RWPE1 (cell line): ENCODE measurements at regions not wholly inside any gene's neighbourhood (a gene's known extent, or its start where the extent isn't known, plus 50 kb on each side); places are given as distances from the start of the nearest gene placed in this dataset.
"Not testable (repeated sequence)": the region's sequence is repeated elsewhere in the genome, so short reads cannot be mapped to it uniquely, and the experiment has no call there.

Source experiments
- CTCF ChIA-PET: fragments of 350-600 bp; sonication (Branson Sonifier 250); formaldehyde crosslinking; extraction: SDS; loops from one replicate; lab custom pipeline; 2021; lab: Yijun Ruan, JAX
- POLR2A ChIA-PET: fragments of 400-600 bp; formaldehyde crosslinking; extraction: SDS; loops from one replicate; lab custom pipeline; 2020; ENCODE audit warnings: antibody characterized with exemption; ENCODE audit not compliant: low non-redundant PET; lab: Yijun Ruan, JAX
- DNase-seq: peaks from one replicate; pipeline ENCODE4 v3.0.0; 2012; ENCODE audit warnings: low spot score
- H3K27ac ChIP-seq: fragments of 450-650 bp; 2 replicates; pipeline ENCODE4 v1.5.1; 2017
- TF ChIP-seq, protein P1 (sequence below): fragments of 450-650 bp; conservative IDR thresholded peaks from 2 replicates; pipeline ENCODE4 v1.5.1; 2017; ENCODE audit warnings: low read depth, mild to moderate bottlenecking

DNA sequence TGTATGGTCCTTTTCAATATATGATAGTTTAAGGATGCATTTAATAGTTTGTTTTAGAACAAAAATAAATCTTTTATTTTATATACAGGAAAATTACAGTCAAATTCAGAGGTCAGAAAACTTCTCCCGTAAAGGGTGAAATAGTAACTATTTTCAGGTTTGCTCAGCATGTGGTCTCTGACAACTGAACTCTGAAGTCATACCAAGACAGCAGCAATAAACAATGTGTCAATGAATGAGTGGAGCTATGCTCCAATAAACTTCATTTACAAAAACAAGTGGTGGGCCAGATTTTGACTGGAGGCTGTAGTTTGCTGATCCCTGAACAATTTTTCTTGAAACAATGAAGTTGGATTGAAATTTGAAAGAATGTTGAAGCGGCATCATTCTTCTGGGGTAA, 123.6 kb downstream of the ZNF248 start:
- no peak overlapping the region for H3K27ac ChIP-seq
- TF ChIP-seq, protein P1, sequence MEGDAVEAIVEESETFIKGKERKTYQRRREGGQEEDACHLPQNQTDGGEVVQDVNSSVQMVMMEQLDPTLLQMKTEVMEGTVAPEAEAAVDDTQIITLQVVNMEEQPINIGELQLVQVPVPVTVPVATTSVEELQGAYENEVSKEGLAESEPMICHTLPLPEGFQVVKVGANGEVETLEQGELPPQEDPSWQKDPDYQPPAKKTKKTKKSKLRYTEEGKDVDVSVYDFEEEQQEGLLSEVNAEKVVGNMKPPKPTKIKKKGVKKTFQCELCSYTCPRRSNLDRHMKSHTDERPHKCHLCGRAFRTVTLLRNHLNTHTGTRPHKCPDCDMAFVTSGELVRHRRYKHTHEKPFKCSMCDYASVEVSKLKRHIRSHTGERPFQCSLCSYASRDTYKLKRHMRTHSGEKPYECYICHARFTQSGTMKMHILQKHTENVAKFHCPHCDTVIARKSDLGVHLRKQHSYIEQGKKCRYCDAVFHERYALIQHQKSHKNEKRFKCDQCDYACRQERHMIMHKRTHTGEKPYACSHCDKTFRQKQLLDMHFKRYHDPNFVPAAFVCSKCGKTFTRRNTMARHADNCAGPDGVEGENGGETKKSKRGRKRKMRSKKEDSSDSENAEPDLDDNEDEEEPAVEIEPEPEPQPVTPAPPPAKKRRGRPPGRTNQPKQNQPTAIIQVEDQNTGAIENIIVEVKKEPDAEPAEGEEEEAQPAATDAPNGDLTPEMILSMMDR, result no peak
- no peak for DNase-seq
- ChIA-PET POLR2A (no interaction called here), CTCF (no interaction called here)

DNA sequence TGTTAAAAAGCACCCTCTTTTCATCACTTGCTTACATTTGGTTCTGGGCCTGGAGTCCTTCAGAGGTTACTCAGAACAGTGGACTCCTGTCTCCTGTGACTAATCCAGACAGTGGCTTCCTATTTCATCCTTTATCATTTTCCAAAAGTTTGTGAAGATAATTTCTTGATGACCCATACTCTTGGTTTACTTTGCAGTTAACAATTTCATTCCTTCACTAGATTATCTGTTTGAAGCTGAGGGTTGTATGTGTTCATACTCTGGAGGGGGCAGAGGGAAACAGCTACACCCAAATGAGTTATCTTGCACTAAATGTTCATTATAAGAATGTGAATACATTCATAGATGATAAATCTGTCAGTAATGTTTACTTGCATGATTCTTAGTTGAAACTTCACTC, 124.7 kb downstream of the ZNF248 start:
- DNase-seq, result no peak
- CTCF ChIA-PET, result interaction anchor here (0.7 kb wide), 1 partner anchor 471 kb away, joined by 3 read pairs; no protein-coding TSS in a partner anchor

DNA sequence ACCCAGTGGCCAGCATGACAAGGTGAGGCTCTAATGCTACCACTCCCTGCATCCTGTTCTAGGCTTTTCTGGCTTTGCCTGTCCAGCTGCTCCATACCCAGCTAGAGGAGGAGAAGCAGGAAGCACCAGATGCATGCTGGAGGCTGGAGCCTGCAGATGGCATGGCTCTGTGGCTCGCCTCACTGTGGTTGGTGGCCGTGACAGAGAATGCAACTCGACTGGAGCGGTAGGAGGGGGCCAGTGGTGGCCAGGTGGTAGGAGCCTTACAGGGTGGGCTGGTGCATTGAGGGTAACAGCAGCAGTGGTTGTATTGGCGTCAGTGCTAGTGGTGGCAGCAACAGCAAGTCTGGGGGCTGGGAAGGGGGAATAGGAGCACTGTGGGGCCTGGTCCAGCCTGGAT, 128.6 kb downstream of the ZNF248 start:
- no peak overlapping the region for H3K27ac ChIP-seq
- ChIA-PET CTCF (no interaction called here), POLR2A (no interaction called here)
- DNase-seq, result no peak
- TF ChIP-seq, protein P1, result no peak

More for the DNA sequence above, 124.7 kb downstream of the ZNF248 start:
- TF ChIP-seq, protein P1, result no peak
- POLR2A ChIA-PET, result no interaction called here
- H3K27ac ChIP-seq, result no peak overlapping the region

DNA sequence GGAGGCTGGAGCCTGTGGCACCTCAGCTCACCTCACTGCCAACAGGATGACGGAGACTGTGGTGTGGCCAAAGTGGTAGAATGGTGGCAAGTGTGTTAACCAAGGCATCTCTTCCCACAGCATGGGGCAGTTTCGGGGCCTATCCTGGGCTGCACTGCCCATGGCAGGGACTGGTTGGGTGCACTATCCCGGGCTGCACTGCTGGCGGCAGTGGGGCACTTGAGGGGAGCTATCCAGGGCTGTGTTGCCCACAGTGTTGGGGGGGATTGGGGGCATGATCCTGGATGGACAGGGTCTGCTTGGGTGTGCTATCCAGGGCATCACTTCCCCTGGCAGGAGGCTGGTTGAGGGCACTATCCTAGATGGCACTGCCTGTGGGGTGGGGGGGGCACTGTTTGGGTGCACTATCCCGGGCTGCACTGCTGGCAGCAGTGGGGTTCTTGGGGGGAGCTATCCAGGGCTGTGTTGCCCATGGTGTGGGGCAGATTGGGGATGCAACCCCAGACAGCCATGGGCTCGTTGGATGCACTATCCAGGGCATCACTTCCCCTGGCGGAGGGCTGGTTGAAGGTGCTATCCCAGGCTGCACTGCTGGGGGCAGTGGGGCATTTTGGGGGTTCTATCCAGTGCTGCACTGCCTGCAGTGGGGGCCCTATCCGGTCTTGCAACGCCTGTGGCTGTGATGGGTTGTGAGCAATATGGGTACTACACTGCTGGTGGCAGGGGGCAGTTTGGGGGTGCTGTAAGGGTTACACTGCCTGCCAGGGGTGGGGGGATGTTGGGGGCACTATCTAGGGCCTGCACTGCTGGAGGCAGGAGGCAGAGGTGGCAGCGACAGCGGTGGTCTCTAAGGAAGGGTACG, 129.7 kb downstream of the ZNF248 start:
- ChIA-PET POLR2A (no interaction called here), CTCF (interaction anchor here (0.5 kb wide), 1 partner anchor 95 kb away, joined by 5 read pairs; no protein-coding TSS in a partner anchor)
- no peak for DNase-seq
- no peak overlapping the region for H3K27ac ChIP-seq
- TF ChIP-seq, protein P1, result no peak

DNA sequence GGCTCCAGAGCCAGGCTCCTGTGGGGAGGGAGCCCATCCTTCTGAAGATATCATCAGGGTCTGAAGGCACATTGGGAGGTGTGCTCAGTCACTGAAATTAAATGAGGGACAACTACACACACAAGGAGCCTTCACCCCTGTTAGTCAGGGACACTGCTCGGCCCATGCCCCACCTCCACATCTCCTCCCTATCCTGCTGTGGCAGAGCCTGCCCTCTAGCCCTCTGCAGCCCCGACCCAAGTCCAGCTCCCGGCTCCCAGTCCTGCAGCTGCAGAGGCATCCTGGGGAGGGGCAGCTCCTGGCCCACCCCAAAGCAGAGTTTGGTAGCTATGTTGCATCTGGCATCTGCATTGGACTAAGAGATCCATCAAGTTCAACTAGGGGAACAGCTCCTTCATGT, 136.3 kb downstream of the ZNF248 start:
- ChIA-PET POLR2A (no interaction called here), CTCF (no interaction called here)
- TF ChIP-seq, protein P1, result no peak
- DNase-seq, result no peak
- no peak overlapping the region for H3K27ac ChIP-seq

DNA sequence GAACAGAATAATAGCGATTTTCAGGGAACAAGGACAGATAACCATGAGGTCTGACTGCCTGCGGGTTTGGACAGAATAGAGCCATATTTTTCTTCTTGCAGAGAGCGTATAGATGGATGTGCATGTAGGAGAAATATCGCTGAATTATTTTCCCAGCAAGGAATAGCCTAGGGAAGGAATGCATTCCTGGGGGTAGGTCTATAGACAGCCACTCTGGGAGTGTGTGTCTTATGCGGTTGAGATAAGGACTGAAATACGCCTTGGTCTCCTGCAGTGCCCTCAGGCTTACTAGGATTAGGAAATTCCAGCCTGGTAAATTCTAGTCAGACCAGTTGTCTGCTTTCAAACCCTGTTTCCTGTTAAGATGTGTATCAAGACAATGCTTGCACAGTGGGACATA, 139.3 kb downstream of the ZNF248 start:
- H3K27ac ChIP-seq, POLR2A ChIA-PET, CTCF ChIA-PET, DNase-seq: not testable (repeated sequence)

DNA sequence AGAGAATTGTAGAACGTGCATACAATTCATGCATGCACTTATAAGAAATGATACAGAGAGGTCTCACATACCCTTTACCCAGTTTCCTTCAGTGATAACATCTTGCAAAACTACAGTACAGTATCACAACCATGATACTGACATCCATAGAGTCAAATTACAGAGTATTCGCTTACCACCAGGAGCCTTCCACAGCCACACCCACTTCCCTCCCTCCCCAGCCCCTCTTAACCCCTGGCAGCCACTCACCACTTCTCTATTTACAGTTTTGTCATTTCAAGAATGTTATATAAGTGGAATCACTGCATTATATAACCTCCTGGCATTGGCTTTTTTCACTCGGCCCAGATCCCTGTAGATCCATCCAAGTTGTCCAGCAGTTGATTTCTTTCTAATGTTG, 143.8 kb downstream of the ZNF248 start:
- no peak overlapping the region for H3K27ac ChIP-seq
- ChIA-PET CTCF (no interaction called here), POLR2A (no interaction called here)
- no peak for DNase-seq
- TF ChIP-seq, protein P1, result no peak
